NCI-H2029 treated with DMSO at 0.1 percent for 48 hours (cell line): ENCODE measurements at regions not wholly inside any gene's neighbourhood (a gene's known extent, or its start where the extent isn't known, plus 50 kb on each side); places are given as distances from the start of the nearest gene placed in this dataset.
A peak's percentile ranks its signal among the peaks of the same experiment; 100 is the strongest.

Experiments
- DNase-seq: peaks from one replicate; lab custom pipeline; 2025; lab: John Stamatoyannopoulos, UW

- no peak for DNase-seq
Measured at GRCh38 chr2:45337481-45337880, 273.6 kb downstream of the SRBD1 start.

DNA sequence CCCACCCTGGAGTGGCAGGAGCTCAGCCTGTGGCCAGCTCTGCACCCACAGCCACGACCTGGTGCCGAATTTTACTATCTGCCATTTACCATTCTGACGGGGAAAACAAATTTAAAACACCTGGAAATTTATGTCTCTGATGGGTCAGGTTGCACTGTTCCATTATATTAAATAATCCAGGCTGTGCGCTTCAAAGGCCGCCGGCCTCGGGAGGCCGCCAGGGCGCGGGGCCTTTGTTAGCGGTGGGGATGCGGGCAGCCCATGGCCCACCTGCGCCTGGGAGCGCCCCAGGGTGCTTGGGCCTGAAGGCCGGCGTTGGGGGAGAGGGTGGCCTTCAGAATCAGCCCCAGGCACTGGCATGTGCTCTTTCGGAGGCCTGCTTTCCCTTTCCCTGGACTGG, 276.9 kb downstream of the SRBD1 start:
- DNase-seq, result no peak

DNA sequence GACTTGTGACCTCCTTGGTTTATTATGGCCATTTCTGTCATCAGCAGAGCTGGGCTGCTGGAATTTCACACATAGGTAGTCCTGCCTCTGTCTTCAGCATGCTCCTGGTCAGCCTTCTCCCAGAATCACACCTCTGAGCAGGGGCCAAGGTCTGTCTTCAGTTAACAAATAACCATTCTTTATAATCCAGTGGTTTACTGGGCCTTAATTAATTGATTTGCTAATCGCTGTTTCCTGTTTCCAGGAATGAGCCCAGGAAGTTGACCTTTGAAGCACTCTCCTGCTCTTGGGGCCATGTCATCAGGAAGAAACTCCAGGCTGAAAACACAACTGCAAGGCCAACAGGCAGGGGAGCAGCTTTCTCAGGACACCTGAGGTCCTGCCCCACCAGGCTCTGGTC, 278.5 kb downstream of the SRBD1 start:
- DNase-seq, result no peak

GRCh38 chr2:45332094-45332493, 279.0 kb downstream of the SRBD1 start:
- no peak for DNase-seq

- DNase-seq, result no peak
Measured at GRCh38 chr2:45331410-45331786, 279.7 kb downstream of the SRBD1 start.

DNA sequence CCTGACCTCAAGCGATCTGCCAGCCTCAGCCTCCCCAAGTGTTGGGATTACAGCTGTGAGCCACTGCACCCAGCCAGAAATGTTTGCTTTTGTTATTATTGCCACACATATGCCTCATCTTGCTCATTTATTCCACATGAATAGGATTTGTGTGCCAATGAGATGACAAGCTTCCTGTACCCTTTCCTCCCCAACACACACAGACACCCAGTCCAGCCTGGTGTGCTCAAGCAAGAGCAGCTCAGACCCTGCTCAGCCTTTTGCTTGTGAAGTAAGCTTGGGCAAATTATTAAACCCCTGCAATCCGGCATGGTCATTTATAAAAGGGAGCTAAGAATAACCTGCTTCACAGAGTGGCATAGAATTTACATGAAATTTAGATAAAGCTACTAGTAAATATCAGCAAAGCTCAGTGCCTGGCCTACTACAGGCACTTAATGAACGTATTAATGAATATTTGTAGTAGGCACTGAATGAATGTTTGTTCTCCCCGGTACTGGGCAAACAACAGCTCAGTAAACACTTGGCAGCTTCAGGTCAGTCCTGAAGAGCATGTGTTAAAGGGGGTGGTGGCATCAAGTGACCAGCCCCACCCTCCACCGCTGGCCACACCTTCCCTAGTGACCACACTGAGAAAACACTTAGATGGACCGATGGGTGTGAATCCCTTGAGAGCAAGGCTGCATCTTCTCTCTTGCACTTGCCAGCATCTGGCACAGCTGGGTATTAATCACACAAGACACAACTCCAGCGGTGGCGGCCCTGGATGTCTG, 280.2 kb downstream of the SRBD1 start:
- DNase-seq, result peak; percentile 39

GRCh38 chr2:45330108-45330507, 281.0 kb downstream of the SRBD1 start:
- peak; percentile 17 for DNase-seq

- DNase-seq, result no peak
Measured at GRCh38 chr2:45329045-45329677, 281.9 kb downstream of the SRBD1 start.

GRCh38 chr2:45328264-45328870, 282.7 kb downstream of the SRBD1 start:
- no peak for DNase-seq

DNA sequence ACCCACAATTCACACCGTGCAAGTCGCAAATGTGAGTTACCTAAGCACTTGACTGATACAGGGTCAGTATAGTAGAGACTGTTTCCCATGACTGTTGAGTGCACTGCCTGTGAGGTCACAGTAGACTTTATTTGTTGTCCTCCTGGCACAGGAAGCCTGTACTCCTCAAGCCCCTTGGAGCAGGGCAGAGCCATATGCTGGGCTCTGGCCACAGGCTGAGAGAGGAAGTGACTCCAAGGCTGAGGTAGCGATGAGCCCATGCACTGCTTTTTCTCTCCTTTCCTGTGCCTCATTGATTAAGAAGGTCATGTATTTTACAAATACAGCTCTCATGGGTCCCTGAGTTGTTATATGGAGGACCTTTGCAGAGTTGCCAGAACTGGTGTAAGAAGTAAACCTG, 287.7 kb downstream of the SRBD1 start:
- no peak for DNase-seq

- DNase-seq, result no peak
Measured at GRCh38 chr2:45320956-45321355, 290.1 kb downstream of the SRBD1 start.

DNA sequence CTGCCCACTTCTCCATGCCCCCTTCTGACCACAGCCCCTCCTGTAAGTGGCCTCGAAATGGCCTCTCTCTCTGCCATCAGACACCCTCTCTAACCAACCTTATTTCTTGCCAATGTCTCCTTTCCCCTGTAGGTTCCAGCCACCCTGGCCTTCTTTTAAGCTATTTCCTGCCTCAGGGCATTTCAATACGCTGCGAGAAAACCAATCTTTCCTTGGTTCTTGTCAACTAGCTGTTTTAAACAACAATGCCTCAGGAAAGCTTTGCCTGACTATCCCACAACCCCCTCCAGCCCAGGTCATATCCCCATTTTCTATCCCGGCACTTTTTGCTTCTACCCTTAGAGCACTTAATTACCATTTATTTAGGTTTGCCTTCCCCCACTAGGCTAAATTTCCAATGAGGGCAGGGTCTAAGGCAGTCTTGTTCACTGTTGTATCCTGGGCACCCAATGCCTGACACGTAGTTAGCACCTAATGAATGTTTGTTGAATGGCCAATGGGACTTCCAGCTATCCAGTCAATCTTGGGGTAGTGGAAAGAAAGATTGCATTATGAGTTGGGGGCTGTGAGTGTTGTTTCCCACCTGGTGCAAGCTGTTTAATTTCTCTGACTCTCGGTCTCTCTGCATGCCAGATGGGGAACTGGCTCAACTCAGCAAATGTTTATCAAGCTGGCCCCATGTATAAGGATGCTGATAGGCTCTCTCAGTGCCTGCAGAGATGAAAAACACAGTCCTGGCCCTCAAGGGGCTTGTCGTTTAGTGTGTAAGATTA, 291.2 kb downstream of the SRBD1 start:
- DNase-seq, result no peak

DNA sequence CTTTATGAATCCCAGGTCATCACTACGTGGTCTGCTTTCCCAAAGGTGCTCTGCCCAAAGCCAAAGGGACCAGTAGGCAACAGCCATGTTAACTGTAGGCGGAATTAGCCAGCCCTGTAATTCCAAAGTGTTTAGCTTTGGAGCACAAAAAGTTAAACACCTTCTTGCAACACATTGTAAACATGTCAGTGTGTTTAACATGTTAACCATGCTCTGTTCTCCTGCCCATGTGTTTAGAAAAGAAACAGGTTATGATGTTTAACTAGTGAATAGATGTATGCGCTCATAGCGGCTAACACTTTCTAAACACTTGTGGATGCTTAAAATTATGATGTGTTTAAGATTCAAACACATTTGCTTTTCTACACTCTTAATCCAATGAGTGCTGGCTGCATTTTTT, 292.4 kb downstream of the SRBD1 start:
- DNase-seq, result no peak

DNA sequence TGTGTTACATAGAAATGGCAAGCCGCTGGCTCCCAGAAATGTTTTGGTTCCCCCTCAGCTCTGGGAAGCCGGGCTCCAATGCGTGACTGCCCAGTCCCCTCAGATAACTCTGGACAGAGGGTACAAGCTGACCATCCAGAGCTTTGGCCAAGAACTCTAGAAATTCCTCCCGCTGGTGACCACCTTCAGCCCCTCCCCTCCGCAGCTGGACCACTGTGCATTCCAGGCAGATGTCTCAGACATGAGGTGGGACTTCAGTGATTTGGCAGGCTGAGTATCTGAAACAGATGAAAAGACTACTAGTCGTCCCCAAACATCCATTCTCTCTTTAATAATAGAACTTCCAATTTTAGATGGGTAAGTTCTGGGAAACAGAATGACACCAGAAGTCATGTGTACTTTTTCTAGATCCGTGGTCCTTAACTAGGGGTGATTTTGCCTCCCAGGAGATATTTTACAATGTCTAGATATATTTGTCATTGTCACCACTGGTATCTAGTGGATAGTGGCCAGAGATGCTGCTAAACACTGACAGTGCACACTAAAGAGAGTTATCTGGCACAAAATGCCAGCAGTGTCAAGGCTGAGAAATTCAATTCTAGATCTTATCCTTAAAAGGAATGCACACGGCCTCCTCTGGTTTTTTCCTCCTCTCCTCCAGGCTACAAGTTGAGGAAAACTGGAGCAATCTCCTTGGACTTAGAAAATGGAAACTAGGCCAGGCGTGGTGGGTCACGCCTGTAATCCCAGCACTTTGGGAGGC, 294.3 kb downstream of the SRBD1 start:
- DNase-seq, result no peak

DNA sequence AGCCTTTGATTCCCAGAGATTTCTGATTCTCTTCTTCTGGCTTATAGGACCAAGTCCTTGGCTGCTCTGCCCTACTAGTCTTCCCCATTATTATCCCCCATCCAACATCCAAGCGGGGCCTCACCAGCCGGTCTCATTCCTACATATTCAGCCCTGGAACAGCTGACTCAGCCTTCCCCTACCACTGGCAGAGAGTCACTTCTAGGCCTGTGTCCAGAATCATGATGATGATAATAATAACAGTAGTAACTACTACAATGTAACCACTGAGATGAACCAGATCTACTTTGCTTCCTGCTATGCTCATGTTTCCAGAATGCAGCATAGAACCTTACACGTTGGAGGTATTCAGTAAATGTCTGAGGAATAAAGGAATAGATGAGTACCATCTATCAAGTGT, 295.2 kb downstream of the SRBD1 start:
- DNase-seq, result no peak

DNA sequence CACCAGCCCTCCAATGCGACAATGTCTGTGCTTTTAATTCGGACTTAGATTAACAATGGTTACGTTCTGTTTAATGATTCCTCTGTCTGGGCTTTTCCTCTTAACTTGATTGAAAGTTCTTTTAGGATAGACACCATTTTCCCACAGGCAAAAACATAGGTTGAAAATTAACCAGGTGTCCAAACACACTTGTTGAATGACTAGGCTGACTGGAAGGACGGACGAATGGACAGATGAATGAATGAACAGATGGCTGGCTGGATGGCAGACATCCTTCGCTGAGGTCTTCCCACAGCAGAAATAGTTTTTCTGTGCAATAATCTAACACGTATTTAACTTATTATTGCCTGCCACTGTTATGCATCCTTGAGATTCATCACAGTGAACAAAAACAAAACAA, 298.8 kb downstream of the SRBD1 start:
- DNase-seq, result no peak

GRCh38 chr2:45311559-45311958, 299.5 kb downstream of the SRBD1 start:
- no peak for DNase-seq

- DNase-seq, result no peak
Measured at GRCh38 chr2:45307147-45307546, 297.9 kb upstream of the SIX2 start.

DNA sequence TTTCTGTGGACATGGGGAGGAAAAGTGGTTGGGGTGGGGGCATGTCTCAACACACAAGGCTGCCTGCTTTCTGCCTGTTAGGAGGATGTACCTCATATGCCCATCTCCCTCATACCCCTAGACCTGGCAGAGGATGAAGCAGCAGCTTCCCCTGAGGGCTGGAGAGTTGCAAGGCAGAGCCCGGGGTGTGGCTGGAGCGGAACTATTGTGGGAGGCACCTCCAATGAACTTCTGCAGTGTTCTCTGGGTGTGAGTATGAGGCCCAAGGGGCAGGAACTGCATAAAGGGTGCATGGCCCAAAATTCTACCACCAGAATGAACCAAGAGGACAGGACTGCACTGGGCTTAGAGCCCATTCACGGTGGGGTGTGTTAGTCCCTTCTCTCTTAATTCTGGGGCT, 296.3 kb upstream of the SIX2 start:
- DNase-seq, result no peak

GRCh38 chr2:45303417-45304202, 294.4 kb upstream of the SIX2 start:
- DNase-seq, result no peak
